A549 (cell line): ENCODE measurements at regions not wholly inside any gene's neighbourhood (a gene's known extent, or its start where the extent isn't known, plus 50 kb on each side); places are given as distances from the start of the nearest gene placed in this dataset.

ENCODE experiments used
- ATAC-seq, 2 experiments: fragments of 200-7000 bp in 1 of 2; fragments of >200 bp in 1 of 2; cut with Nextera tagmentation in 1 of 2; cut with Tn5 transposase in 1 of 2; 3 replicates each; pipeline versions ENCODE4 v1.8.0 to v1.9.1; 2018 to 2020; ENCODE audit warnings: mild to moderate bottlenecking in 1 of 2, moderate library complexity in 1 of 2
- CTCF ChIA-PET: fragments of 300-600 bp; sonication (Branson Sonifier 250); formaldehyde crosslinking; extraction: SDS; loops from one replicate; lab custom pipeline; 2021; ENCODE audit warnings: antibody characterized with exemption, inconsistent platforms; lab: Yijun Ruan, JAX
- POLR2A ChIA-PET: fragments of 350-600 bp; formaldehyde crosslinking; extraction: SDS; loops from one replicate; lab custom pipeline; 2021; ENCODE audit warnings: antibody characterized with exemption, inconsistent platforms; lab: Yijun Ruan, JAX
- DNase-seq, 2 experiments: peaks; one replicate each; pipeline versions ENCODE4 v3.0.0 to v3.0.0-alpha.2; 2011 to 2016; ENCODE audit warnings: low read depth in 1 of 2, low spot score in 1 of 2
- FAIRE-seq: peaks from 2 replicates; lab custom pipeline; 2011; peaks lifted over from hg19 to GRCh38; lab: Jason Lieb, UNC
- H3K27ac ChIP-seq, 2 experiments: fragments of >200 bp; sonication (Bioruptor Twin); formaldehyde crosslinking; 3 replicates each; pipeline ENCODE4 v1.5.1; 2016 to 2017
- H3K4me1 ChIP-seq: fragments of >200 bp; sonication (Bioruptor Twin); formaldehyde crosslinking; 3 replicates; pipeline ENCODE4 v1.6.1; 2016
- H3K4me2 ChIP-seq: fragments of >200 bp; sonication (Bioruptor Twin); formaldehyde crosslinking; 3 replicates; pipeline ENCODE4 v1.6.1; 2016
- H3K4me3 ChIP-seq: fragments of >200 bp; sonication (Bioruptor Twin); formaldehyde crosslinking; 3 replicates; pipeline ENCODE4 v1.5.1; 2016
- H3K9me3 ChIP-seq: fragments of >200 bp; sonication (Bioruptor Twin); formaldehyde crosslinking; 3 replicates; pipeline ENCODE4 v1.6.1; 2016
- ELK1 ChIP-seq: fragments of 150-350 bp; IDR thresholded peaks from 2 replicates; pipeline ENCODE4 v1.6.1; 2014; ENCODE audit warnings: low read depth, mild to moderate bottlenecking, low read length
- FOXS1 ChIP-seq: fragments of 250-450 bp; sonication (Bioruptor Pico); IDR thresholded peaks from 2 replicates; pipeline ENCODE4 v1.5.0; 2020; ENCODE audit warnings: mild to moderate bottlenecking, moderate library complexity
- HDAC2 ChIP-seq: fragments of 200-600 bp; sonication (generic); IDR thresholded peaks from 2 replicates; pipeline ENCODE4 v1.6.1; 2016
- HES2 ChIP-seq: fragments of >200 bp; sonication (Bioruptor Twin); formaldehyde crosslinking; IDR thresholded peaks from 2 replicates; pipeline ENCODE4 v1.6.1; 2016
- KDM1A ChIP-seq: fragments of 200-600 bp; sonication (generic); IDR thresholded peaks from 2 replicates; pipeline ENCODE4 v1.6.1; 2016; ENCODE audit warnings: low read depth, mild to moderate bottlenecking
- MAX ChIP-seq: IDR thresholded peaks from 2 replicates; pipeline ENCODE4 v1.6.1; 2012
- MYC ChIP-seq: IDR thresholded peaks from 2 replicates; pipeline ENCODE4 v1.6.1; 2012; ENCODE audit warnings: mild to moderate bottlenecking, inconsistent platforms, low read length, improper control_type of control experiment, borderline replicate concordance
- NFE2L2 ChIP-seq: fragments of 150-350 bp; conservative IDR thresholded peaks from 2 replicates; pipeline ENCODE4 v1.6.1; 2014; ENCODE audit warnings: low read length
- NPAS2 ChIP-seq: fragments of 250-450 bp; sonication (Bioruptor Pico); IDR thresholded peaks from 2 replicates; pipeline ENCODE4 v1.8.0; 2022; ENCODE audit warnings: mild to moderate bottlenecking, moderate library complexity, borderline replicate concordance
- PHF8 ChIP-seq: fragments of 200-600 bp; sonication (generic); IDR thresholded peaks from 2 replicates; pipeline ENCODE4 v1.6.1; 2016; ENCODE audit warnings: low read depth, mild to moderate bottlenecking, antibody characterized with exemption, moderate library complexity, borderline replicate concordance
- RARB ChIP-seq: fragments of 250-450 bp; sonication (Bioruptor Pico); IDR thresholded peaks from 2 replicates; pipeline ENCODE4 v1.8.0; 2021; ENCODE audit warnings: mild to moderate bottlenecking, moderate library complexity
- RFX5 ChIP-seq: fragments of 450-650 bp; IDR thresholded peaks from 2 replicates; pipeline ENCODE4 v1.7.1; 2014; ENCODE audit warnings: antibody characterized with exemption, mild to moderate bottlenecking, moderate library complexity
- RNF2 ChIP-seq: fragments of 200-600 bp; sonication (generic); IDR thresholded peaks from 2 replicates; pipeline ENCODE4 v1.6.1; 2016; ENCODE audit warnings: low read depth, mild to moderate bottlenecking, antibody characterized with exemption, moderate library complexity, borderline replicate concordance
- SMC3 ChIP-seq: fragments of >200 bp; sonication (Bioruptor Twin); formaldehyde crosslinking; IDR thresholded peaks from 3 replicates; pipeline ENCODE4 v1.6.1; 2018; ENCODE audit warnings: inconsistent platforms
- SREBF2 ChIP-seq: fragments of 450-650 bp; IDR thresholded peaks from 2 replicates; pipeline ENCODE4 v1.6.1; 2014; ENCODE audit warnings: mild to moderate bottlenecking, moderate library complexity
- ZC3H11A ChIP-seq: fragments of 450-650 bp; IDR thresholded peaks from 2 replicates; pipeline ENCODE4 v1.6.1; 2014; ENCODE audit warnings: antibody characterized with exemption, mild to moderate bottlenecking
- ZFP36 ChIP-seq: fragments of 450-650 bp; IDR thresholded peaks from 2 replicates; pipeline ENCODE4 v1.6.1; 2014; ENCODE audit warnings: borderline replicate concordance; ENCODE audit not compliant: partially characterized antibody
- ZNF302 ChIP-seq: fragments of 250-450 bp; sonication (Bioruptor Pico); IDR thresholded peaks from 2 replicates; pipeline ENCODE4 v1.9.0; 2021; ENCODE audit warnings: inconsistent platforms, mild to moderate bottlenecking, moderate library complexity
- WGBS: methylation state at CpG from one replicate; pipeline ENCODE4 v1.1.6; 2017; ENCODE audit errors: missing lambda C conversion rate; 5-methylcytosine and 5-hydroxymethylcytosine counted together
- TF ChIP-seq, protein P1 (sequence below): fragments of >200 bp; sonication (Bioruptor Twin); formaldehyde crosslinking; IDR thresholded peaks from 3 replicates; pipeline ENCODE4 v1.5.1; 2016
- TF ChIP-seq, protein P2 (sequence below): fragments of 250-450 bp; sonication (Bioruptor Pico); IDR thresholded peaks from 2 replicates; pipeline ENCODE4 v1.5.0; 2021; ENCODE audit warnings: mild to moderate bottlenecking, moderate library complexity, borderline replicate concordance
- TF ChIP-seq, protein P3 (sequence below): IDR thresholded peaks from 2 replicates; pipeline ENCODE4 v1.6.1; 2012
- TF ChIP-seq, protein P4 (sequence below): fragments of 250-450 bp; sonication (Bioruptor Pico); IDR thresholded peaks from 2 replicates; pipeline ENCODE4 v1.5.0; 2020; ENCODE audit warnings: low read depth, mild to moderate bottlenecking, moderate library complexity
- TF ChIP-seq, protein P5 (sequence below): fragments of 450-650 bp; IDR thresholded peaks from 2 replicates; pipeline ENCODE4 v1.6.1; 2014; ENCODE audit warnings: antibody characterized with exemption

DNA sequence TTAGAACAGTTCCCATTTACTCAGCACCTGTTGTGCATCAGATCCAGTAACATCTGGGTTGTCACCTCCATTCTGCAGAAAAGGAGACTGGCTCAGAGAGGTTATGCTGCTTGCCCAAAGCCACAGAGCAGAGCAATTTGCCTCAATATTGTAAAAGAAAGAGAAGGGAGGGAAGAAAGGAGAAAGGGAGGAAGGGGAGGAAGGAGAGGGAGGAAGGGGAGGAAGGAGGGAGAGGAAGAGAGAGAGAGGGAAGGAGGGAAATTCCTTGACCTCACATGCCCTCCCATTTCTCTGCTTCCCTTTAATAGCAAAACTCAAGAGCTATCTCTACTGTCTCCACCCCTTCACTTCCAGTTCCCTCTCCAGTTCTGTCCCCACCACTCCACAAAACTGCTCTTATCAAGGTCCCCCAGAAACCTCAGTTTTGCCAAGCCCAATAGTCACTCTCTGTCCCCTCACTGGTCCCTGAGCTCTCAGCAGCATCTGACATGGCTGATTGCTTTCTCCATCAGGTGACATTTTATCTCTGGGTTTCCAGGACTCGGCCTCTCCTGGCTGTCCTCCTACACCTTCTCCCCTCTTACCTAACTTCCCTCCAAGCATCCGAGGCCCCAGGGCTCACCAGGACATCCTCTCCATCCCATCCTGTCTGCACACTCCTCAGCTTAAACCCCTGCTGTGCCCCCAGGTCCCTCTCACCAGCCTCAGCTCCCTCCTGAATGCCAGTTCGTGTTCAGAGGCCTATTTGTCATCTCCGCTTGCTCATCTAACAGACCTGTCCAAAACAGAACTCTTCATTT is 104.7 kb upstream of the LINGO1 start (continued):
- TF ChIP-seq, protein P1, sequence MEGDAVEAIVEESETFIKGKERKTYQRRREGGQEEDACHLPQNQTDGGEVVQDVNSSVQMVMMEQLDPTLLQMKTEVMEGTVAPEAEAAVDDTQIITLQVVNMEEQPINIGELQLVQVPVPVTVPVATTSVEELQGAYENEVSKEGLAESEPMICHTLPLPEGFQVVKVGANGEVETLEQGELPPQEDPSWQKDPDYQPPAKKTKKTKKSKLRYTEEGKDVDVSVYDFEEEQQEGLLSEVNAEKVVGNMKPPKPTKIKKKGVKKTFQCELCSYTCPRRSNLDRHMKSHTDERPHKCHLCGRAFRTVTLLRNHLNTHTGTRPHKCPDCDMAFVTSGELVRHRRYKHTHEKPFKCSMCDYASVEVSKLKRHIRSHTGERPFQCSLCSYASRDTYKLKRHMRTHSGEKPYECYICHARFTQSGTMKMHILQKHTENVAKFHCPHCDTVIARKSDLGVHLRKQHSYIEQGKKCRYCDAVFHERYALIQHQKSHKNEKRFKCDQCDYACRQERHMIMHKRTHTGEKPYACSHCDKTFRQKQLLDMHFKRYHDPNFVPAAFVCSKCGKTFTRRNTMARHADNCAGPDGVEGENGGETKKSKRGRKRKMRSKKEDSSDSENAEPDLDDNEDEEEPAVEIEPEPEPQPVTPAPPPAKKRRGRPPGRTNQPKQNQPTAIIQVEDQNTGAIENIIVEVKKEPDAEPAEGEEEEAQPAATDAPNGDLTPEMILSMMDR, result no peak
- TF ChIP-seq, protein P2, sequence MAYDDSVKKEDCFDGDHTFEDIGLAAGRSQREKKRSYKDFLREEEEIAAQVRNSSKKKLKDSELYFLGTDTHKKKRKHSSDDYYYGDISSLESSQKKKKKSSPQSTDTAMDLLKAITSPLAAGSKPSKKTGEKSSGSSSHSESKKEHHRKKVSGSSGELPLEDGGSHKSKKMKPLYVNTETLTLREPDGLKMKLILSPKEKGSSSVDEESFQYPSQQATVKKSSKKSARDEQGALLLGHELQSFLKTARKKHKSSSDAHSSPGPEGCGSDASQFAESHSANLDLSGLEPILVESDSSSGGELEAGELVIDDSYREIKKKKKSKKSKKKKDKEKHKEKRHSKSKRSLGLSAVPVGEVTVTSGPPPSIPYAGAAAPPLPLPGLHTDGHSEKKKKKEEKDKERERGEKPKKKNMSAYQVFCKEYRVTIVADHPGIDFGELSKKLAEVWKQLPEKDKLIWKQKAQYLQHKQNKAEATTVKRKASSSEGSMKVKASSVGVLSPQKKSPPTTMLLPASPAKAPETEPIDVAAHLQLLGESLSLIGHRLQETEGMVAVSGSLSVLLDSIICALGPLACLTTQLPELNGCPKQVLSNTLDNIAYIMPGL (CRISPR knock-in tag), result no peak
- TF ChIP-seq ZNF302 (CRISPR knock-in tag) (no peak), RFX5 (no peak), HDAC2 (no peak)

DNA sequence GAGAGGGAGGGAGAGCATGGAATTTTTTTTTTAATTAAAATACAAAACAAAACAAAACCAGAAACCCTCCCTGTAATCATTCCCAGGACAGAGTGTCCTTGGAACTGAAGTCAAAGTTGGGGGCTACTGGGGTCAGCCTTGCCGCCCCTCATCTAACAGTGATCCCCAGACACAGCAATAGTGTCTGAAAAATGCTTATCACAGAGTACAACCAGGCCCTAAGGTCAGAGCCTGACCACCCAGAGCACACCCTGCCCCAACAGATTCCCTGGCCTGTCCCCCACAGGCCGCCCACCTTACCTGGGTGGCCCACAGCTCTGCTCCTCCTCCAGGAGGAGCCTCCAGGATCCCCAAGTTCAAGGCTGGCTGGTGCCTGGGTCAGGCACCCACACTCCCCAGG is 101.6 kb upstream of the LINGO1 start:
- Histone ChIP-seq H3K9me3 (no peaks in the 10 kb centered on the region), H3K4me1 (no peaks in the 10 kb centered on the region), H3K4me3 (no peak overlapping the region), H3K27ac (no peak overlapping the region), H3K4me2 (no peak overlapping the region)
- FAIRE-seq, result no peak
- no peak for ATAC-seq
- TF ChIP-seq HDAC2 (no peak), ZNF302 (CRISPR knock-in tag) (no peak), ELK1 (no peak), MAX (no peak), RARB (CRISPR knock-in tag) (no peak), ZC3H11A (no peak), MYC (no peak), RNF2 (no peak), SMC3 (no peak)
- no peak for DNase-seq
- CTCF ChIA-PET, result interaction anchor here (1.5 kb wide), 1 partner anchor 103 kb away, joined by 3 read pairs; no protein-coding TSS in a partner anchor
- POLR2A ChIA-PET, result no interaction called here
- WGBS, result 59% methylated on average over 2 of the region's 2 CpGs

- no peak for FAIRE-seq
- CTCF ChIA-PET, result interaction anchor here (1.5 to 2.7 kb wide), 3 partner anchors 7 to 24 kb away, joined by 5 to 14 read pairs (median 6); no protein-coding TSS in a partner anchor
- Histone ChIP-seq H3K4me2 (no peak overlapping the region), H3K4me3 (no peak overlapping the region), H3K4me1 (no peaks in the 10 kb centered on the region), H3K9me3 (no peaks in the 10 kb centered on the region), H3K27ac (no peak overlapping the region)
- POLR2A ChIA-PET, result no interaction called here
- no peak for DNase-seq
- ATAC-seq, result no peak
- 62% methylated on average over 18 of the region's 18 CpGs for WGBS
- TF ChIP-seq SREBF2 (no peak), ZFP36 (no peak), FOXS1 (CRISPR knock-in tag) (no peak), PHF8 (no peak), RNF2 (no peak), SMC3 (no peak), KDM1A (no peak), NPAS2 (CRISPR knock-in tag) (no peak), RFX5 (no peak), RARB (CRISPR knock-in tag) (no peak), HES2 (no peak), MAX (no peak), NFE2L2 (no peak)
- TF ChIP-seq, protein P3, sequence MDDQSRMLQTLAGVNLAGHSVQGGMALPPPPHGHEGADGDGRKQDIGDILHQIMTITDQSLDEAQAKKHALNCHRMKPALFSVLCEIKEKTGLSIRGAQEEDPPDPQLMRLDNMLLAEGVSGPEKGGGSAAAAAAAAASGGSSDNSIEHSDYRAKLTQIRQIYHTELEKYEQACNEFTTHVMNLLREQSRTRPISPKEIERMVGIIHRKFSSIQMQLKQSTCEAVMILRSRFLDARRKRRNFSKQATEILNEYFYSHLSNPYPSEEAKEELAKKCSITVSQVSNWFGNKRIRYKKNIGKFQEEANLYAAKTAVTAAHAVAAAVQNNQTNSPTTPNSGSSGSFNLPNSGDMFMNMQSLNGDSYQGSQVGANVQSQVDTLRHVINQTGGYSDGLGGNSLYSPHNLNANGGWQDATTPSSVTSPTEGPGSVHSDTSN, result no peak
- TF ChIP-seq, protein P4, sequence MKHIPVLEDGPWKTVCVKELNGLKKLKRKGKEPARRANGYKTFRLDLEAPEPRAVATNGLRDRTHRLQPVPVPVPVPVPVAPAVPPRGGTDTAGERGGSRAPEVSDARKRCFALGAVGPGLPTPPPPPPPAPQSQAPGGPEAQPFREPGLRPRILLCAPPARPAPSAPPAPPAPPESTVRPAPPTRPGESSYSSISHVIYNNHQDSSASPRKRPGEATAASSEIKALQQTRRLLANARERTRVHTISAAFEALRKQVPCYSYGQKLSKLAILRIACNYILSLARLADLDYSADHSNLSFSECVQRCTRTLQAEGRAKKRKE, result no peak
- TF ChIP-seq, protein P5, sequence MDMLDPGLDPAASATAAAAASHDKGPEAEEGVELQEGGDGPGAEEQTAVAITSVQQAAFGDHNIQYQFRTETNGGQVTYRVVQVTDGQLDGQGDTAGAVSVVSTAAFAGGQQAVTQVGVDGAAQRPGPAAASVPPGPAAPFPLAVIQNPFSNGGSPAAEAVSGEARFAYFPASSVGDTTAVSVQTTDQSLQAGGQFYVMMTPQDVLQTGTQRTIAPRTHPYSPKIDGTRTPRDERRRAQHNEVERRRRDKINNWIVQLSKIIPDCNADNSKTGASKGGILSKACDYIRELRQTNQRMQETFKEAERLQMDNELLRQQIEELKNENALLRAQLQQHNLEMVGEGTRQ, result no peak
These were observed 101.0 kb upstream of the LINGO1 start for GRCh38 chr15:77733579-77734300.
